B cell (primary cell): ENCODE measurements at regions not wholly inside any gene's neighbourhood (a gene's known extent, or its start where the extent isn't known, plus 50 kb on each side); places are given as distances from the start of the nearest gene placed in this dataset.

ENCODE experiments used
- EZH2 ChIP-seq: IDR thresholded peaks from 2 replicates; pipeline ENCODE4 v1.6.1; 2012; ENCODE audit warnings: borderline replicate concordance, low read depth, mild to moderate bottlenecking, moderate library complexity, low read length; ENCODE audit not compliant: insufficient read depth, poor library complexity, severe bottlenecking
- TF ChIP-seq, protein P1 (sequence below): fragments of 200-600 bp; IDR thresholded peaks from one replicate; pipeline ENCODE4 v1.8.0; 2022; ENCODE audit warnings: antibody characterized with exemption, mild to moderate bottlenecking

DNA sequence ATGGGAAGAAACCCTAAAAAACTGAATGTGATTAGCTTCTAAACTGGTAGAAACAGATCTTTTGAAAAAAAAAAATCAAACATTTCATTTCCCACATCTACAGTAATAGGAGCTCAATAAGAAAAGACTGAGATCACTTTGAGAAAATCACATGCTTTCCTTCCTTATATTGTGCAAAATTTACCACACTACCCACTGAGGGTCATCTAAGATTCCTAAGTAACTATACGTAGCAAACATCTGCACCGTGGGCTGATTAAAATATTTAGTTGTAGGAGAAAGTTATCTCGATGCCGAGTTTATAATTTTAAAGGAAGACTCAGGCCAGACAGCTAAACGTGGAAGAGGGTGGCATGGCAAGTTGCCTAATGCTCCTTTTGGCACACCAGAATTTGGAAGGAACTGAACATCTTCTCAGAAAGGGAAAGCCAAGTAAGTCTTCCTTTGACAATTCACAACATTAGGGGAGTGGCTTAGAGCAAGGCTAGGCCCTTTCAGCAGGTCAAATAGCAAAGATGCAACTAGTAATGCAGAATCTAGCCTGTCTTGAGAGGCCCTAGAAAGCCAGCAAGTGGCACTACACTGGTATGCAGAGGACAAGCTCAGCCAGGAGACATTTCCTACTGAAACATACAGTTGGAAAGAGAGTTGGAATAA, 128.0 kb downstream of the TMA16 start:
- TF ChIP-seq, protein P1, sequence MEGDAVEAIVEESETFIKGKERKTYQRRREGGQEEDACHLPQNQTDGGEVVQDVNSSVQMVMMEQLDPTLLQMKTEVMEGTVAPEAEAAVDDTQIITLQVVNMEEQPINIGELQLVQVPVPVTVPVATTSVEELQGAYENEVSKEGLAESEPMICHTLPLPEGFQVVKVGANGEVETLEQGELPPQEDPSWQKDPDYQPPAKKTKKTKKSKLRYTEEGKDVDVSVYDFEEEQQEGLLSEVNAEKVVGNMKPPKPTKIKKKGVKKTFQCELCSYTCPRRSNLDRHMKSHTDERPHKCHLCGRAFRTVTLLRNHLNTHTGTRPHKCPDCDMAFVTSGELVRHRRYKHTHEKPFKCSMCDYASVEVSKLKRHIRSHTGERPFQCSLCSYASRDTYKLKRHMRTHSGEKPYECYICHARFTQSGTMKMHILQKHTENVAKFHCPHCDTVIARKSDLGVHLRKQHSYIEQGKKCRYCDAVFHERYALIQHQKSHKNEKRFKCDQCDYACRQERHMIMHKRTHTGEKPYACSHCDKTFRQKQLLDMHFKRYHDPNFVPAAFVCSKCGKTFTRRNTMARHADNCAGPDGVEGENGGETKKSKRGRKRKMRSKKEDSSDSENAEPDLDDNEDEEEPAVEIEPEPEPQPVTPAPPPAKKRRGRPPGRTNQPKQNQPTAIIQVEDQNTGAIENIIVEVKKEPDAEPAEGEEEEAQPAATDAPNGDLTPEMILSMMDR = no peak
- TF ChIP-seq EZH2 = no peak
